ENCODE measurements at regions not wholly inside any gene's neighbourhood (a gene's known extent, or its start where the extent isn't known, plus 50 kb on each side); places are given as distances from the start of the nearest gene placed in this dataset.

- DNase-seq (ENCODE audit: low read depth in 4 of 4, low spot score in 3 of 4), result no peak
Observed at GRCh38 chr6:95142101-95142500, 435.2 kb upstream of the MANEA start.

- no peak for DNase-seq (ENCODE audit: low read depth in 4 of 4, low spot score in 3 of 4)
Observed at GRCh38 chr6:95142661-95143335, 434.5 kb upstream of the MANEA start.

GRCh38 chr6:95143408-95144180 is 433.7 kb upstream of the MANEA start:
- no peak for DNase-seq (ENCODE audit: low read depth in 4 of 4, low spot score in 3 of 4)

GRCh38 chr6:95145457-95145856 is 431.9 kb upstream of the MANEA start:
- no peak for DNase-seq (ENCODE audit: low read depth in 4 of 4, low spot score in 3 of 4)

GRCh38 chr6:95159557-95159956 is 417.8 kb upstream of the MANEA start:
- DNase-seq (ENCODE audit: low read depth in 4 of 4, low spot score in 3 of 4), result no peak

- no peak for DNase-seq (ENCODE audit: low read depth in 4 of 4, low spot score in 3 of 4)
Observed at GRCh38 chr6:95169775-95170174, 407.6 kb upstream of the MANEA start.

- no peak for DNase-seq (ENCODE audit: low read depth in 4 of 4, low spot score in 3 of 4)
Observed at GRCh38 chr6:95175927-95176675, 401.2 kb upstream of the MANEA start.

GRCh38 chr6:95185874-95186273 is 391.5 kb upstream of the MANEA start:
- no peak for DNase-seq (ENCODE audit: low read depth in 4 of 4, low spot score in 3 of 4)

GRCh38 chr6:95186710-95187109 is 390.6 kb upstream of the MANEA start:
- no peak for DNase-seq (ENCODE audit: low read depth in 4 of 4, low spot score in 3 of 4)

- no peak for DNase-seq (ENCODE audit: low read depth in 4 of 4, low spot score in 3 of 4)
Observed at GRCh38 chr6:95197590-95197989, 379.7 kb upstream of the MANEA start.

GRCh38 chr6:95203153-95203754 is 374.1 kb upstream of the MANEA start:
- no peak for DNase-seq (ENCODE audit: low read depth in 4 of 4, low spot score in 3 of 4)

GRCh38 chr6:95204178-95204577 is 373.2 kb upstream of the MANEA start:
- no peak for DNase-seq (ENCODE audit: low read depth in 4 of 4, low spot score in 3 of 4)

- DNase-seq (ENCODE audit: low read depth in 4 of 4, low spot score in 3 of 4), result no peak
Observed at GRCh38 chr6:95208621-95209020, 368.7 kb upstream of the MANEA start.

- DNase-seq (ENCODE audit: low read depth in 4 of 4, low spot score in 3 of 4), result no peak
Observed at GRCh38 chr6:95209074-95209473, 368.3 kb upstream of the MANEA start.

GRCh38 chr6:95216555-95216954 is 360.8 kb upstream of the MANEA start:
- DNase-seq (ENCODE audit: low read depth in 4 of 4, low spot score in 3 of 4), result no peak

- DNase-seq (ENCODE audit: low read depth in 4 of 4, low spot score in 3 of 4), result no peak
Observed at GRCh38 chr6:95227351-95227750, 350.0 kb upstream of the MANEA start.

- no peak for DNase-seq (ENCODE audit: low read depth in 4 of 4, low spot score in 3 of 4)
Observed at GRCh38 chr6:95228636-95229035, 348.7 kb upstream of the MANEA start.

- no peak for DNase-seq (ENCODE audit: low read depth in 4 of 4, low spot score in 3 of 4)
Observed at GRCh38 chr6:95230071-95230740, 347.1 kb upstream of the MANEA start.

GRCh38 chr6:95231416-95231815 is 345.9 kb upstream of the MANEA start:
- no peak for DNase-seq (ENCODE audit: low read depth in 4 of 4, low spot score in 3 of 4)

- no peak for DNase-seq (ENCODE audit: low read depth in 4 of 4, low spot score in 3 of 4)
Observed at GRCh38 chr6:95232446-95232845, 344.9 kb upstream of the MANEA start.

- DNase-seq (ENCODE audit: low read depth in 4 of 4, low spot score in 3 of 4), result no peak
Observed at GRCh38 chr6:95233879-95234278, 343.5 kb upstream of the MANEA start.
